ENCODE measurements at regions not wholly inside any gene's neighbourhood (a gene's known extent, or its start where the extent isn't known, plus 50 kb on each side); places are given as distances from the start of the nearest gene placed in this dataset.

- TF ChIP-seq ZNF274 (IDR thresholded peaks at IDR 0.05; ENCODE audit: low read depth, low read length) (no peak), YY1 (IDR thresholded peaks at IDR 0.05; ENCODE audit: insufficient read depth, insufficient read length) (no peak)
Measured at GRCh38 chr2:234649951-234650350, 153.1 kb upstream of the ARL4C start.

Measured in NT2/D1 (cell line).